HG03342 (cell line): ENCODE measurements at regions not wholly inside any gene's neighbourhood (a gene's known extent, or its start where the extent isn't known, plus 50 kb on each side); places are given as distances from the start of the nearest gene placed in this dataset.
"Not testable (repeated sequence)": the region's sequence is repeated elsewhere in the genome, so short reads cannot be mapped to it uniquely, and the experiment has no call there.

Experiments used
- ATAC-seq: cut with Tn5 transposase; IDR thresholded peaks from one replicate; pipeline ENCODE4 v1.9.1; 2021; ENCODE audit warnings: mild to moderate bottlenecking, moderate library complexity; ENCODE audit not compliant: unreplicated experiment

DNA sequence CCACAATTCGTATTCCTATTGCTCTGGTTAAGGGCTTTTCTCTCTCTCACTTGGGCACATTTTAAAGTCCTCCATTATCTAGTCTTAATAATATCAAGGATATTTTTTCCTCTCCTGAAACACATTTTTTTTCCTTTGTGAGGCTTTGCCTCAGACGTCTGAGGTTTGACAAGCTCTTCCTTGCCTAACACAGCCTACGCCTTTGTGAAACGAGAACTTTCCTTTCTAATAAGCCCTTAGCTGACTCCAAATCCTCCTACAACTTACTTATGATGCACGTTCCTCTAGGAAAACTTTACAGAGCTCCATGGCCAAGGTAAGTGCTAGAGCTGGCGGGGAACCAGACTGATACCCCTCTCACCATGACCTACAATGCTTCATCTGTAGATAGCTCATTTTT, 841.5 kb downstream of the SOCS6 start:
- ATAC-seq = no peak

GRCh38 chr18:71125581-71125980, 836.7 kb downstream of the SOCS6 start:
- no peak for ATAC-seq

DNA sequence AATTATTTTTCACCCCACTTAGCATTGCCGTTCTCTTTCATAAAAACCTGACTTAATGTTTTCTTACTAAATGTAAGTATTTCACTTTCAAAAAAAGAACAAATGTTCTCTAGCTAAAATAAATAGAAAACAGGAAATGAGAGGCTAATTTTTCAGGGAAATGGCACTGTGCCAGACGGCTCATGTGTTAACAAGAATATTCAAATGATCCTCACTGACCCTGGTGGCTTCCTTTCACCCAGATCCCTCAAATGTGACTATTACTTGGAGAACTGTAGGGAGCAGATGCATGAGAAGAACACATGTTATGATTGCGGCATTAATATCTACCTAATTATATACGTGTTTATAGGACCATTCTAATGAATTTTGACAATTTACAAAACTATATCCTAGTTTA, 827.7 kb downstream of the SOCS6 start:
- no peak for ATAC-seq

- ATAC-seq = no peak
Measured at GRCh38 chr18:71115261-71115660, 826.4 kb downstream of the SOCS6 start.

DNA sequence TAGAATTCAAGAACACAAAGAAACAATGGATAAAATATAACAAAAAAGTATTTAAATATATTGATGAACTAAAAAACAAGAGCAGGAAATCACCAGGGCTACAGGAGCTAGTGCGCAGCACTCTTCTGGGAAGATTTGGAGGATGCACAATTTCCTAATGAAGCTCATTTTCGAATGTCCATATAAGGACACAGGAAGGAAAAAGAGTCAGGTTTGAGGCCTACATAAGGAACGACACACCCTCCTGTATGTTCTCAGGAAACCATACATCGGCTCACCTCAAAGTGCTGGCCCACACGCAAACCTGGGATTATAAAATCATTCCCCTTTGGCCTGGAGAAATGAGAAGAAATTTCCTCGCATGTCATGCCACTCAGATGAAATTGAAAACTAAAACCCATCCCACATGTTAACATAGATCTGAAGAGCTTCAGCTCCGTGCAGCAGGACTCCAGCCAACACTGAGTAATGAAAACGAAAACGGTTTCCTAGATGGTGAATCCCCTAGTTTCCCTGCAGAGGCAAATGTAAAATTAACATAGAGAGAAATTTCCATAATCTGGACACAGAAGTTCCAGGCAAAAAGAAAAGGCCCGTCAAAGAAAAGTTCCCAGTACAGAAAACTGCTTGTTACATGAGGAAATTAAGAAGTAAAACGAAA, 825.8 kb downstream of the SOCS6 start:
- no peak for ATAC-seq

DNA sequence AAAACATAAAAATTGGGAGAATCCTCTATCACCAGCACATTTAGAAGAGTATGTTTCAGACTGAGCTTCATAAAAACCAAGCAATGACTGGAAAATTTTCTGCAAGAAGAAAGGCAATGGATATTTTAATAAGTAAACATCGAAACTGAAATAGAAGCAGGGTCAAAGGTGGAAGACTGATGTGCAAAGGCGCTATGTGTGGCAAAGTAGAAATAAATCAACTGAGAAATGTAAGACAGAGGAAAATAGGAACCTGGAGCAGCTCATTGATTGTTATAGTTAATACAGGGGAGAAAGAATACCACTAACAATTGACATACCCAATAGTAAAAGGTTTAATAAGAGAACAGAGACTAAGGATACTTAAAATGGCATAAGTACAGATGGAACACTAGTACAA, 818.4 kb downstream of the SOCS6 start:
- no peak for ATAC-seq

- no peak for ATAC-seq
Measured at GRCh38 chr18:71106701-71107100, 817.9 kb downstream of the SOCS6 start.

DNA sequence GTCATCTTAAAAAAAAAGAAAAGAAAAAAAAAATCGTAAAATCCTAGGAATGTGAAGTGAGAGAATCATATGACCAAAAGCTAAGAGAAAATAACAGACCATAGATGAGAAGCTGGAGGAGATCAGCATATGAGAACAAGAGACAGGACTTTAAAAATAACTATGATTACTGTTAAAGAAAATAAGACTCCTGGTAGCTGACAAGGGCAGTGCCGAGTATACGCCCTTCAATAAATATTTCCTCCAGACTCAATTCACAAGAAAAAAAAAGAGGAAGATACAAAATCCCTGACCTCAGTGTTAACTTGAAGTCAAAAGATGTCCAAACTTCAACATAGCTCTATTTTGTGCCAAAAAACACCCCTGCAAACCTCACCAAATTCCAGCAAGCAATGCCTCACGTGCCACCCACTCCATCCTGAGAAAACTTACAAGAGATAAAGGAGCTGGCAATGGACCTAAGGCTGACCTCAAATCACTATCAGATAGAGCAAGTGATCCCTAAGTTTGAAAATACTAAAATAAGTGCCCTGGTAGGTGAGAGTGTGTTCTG, 817.2 kb downstream of the SOCS6 start:
- no peak for ATAC-seq

DNA sequence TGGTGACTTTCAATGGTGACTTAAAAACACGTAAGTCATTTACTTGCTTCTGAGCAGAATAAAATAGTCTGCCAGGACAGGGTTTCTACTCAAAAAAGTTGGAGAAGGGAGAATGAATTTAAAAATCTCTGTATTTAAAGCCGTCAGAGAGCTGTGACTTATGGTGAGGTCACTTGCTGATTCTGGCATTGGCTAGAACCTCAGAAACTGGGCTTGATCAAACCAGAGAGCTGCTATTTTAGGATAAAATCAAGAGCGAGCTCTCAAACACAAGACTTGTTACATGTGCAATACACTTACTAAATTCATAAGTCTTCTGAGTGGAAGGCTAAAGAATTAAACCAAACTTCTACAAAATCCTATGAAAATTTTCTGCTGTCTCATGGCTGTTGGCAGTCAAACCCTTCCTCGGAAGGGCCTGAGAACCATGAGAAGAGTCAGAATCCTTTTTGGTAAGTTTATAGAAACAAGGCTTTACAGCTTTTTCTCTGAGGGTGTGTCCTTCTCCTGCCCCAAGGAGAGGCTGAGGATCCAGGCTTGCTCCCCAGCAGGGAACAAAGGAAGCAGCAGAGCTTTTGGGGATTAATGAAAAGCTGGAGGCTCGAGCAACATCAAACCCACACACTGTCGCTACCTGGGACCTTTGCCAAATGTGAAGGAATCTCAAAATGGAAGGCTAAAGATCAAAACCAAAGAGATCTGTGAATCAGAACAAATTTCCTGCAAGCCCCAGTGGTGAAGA, 816.4 kb downstream of the SOCS6 start:
- ATAC-seq = no peak

GRCh38 chr18:71079606-71080005, 790.8 kb downstream of the SOCS6 start:
- ATAC-seq = no peak

DNA sequence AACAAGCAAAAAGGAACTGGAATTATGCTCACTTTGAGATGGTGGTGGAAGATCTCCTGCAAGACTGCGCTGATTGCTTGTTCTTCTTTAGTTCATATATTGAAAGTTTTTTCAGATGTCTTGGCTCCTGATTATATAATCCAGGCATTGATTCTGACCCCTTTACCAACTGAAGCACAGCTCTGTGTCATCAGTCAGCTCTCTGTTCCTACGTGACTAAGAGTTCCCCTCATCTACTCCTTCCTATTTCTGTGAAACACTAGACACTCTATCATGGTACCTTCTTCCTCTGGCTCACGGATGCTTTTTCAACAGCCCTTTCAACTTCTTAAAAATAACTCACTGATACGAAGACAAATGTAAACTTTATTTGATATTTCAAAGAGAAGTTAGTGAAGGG, 788.6 kb downstream of the SOCS6 start:
- ATAC-seq = no peak

- ATAC-seq = no peak
Measured at GRCh38 chr18:71075147-71075546, 786.3 kb downstream of the SOCS6 start.

- no peak for ATAC-seq
Measured at GRCh38 chr18:71068338-71068737, 779.5 kb downstream of the SOCS6 start.

GRCh38 chr18:71049893-71050292, 761.0 kb downstream of the SOCS6 start:
- no peak for ATAC-seq

GRCh38 chr18:71047882-71048281, 759.0 kb downstream of the SOCS6 start:
- no peak for ATAC-seq

DNA sequence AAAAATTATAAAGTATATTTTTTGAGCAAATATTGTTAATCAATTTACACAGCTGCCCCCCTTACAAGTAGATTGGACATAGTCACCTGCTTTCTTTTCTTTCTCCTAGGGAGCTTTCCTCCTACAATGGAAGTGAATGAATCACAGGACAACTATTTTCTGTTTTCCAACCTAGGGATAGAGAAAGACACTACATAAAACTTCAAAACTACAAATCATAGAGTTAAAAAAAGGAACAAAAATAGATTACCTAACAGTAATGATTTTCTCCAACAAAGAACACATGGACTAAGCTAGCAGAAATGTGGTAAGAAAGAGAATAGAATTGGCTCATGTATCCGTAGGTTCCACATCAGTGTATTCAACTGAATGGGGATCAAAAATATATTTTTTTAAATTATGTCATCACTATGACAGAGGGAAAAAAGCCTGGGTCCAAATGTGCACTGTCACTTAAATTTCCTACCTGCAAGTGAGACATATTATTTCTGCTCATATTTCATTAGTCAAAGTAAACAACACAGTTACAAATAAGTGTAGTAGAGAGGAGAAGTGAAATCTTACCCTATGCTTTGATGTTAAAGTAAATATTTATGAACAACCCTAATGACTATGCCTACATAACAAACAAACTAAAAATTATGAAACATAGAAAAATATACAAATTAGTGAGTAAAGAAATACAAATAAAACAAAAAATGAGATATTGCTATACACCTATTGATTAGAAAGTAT, 756.7 kb downstream of the SOCS6 start:
- no peak for ATAC-seq

DNA sequence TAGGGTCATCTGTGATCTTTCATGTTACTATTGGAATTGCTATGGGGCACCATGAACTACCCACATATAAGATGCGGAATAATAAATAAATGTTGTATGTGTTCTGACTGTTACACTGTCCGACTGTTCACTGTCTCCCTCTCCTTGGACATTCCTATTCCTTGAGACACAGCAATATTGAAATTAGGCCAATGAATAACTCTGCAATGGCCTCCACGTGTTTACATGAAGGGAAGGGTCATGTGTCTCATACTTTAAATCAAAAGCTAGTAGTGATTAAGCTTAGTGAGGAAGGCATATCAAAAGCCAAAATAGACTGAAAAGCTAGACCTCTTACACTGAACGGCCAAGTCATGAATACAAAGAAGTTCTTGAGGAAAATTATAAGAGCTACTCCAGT, 751.3 kb downstream of the SOCS6 start:
- ATAC-seq = no peak

GRCh38 chr18:71038196-71038595, 749.4 kb downstream of the SOCS6 start:
- ATAC-seq = no peak

DNA sequence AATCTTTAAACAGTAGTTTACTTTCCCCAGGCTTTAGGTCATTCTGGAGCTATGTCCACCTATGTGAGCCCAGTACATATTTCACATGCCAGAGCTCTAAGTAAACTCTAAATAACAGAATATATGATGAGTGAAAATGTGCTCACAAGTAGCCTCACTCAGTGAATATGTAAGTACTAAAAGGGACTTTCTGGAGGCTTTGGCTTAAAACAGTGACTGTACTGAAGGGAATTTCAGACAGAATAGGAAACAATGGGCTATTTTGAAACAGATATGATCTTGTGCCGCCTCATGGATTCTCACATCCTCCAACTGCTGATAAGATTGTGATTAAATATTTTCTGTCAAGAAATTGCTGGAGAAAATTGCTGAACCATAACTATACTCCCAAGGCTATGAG, 747.9 kb downstream of the SOCS6 start:
- peak; percentile 50 for ATAC-seq

GRCh38 chr18:71031296-71032191, 742.7 kb downstream of the SOCS6 start:
- ATAC-seq = not testable (repeated sequence)

DNA sequence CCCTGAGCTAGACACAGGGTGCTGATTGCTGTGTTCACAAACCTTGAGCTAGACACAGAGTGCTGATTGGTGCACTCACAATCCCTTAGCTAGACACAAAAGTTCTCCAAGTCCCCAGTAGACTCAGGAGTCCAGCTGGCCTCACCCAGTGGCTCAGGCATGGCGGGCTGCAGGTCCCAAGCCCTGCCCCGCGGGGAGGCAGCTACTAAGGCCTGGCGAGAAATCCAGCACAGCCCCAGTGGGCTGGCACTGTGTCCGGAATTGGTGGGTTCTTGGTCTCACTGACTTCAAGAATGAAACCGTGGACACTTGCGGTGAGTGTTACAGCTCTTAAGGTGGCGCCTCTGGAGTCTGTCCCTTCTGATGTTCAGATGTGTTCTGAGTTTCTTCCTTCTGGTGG, 741.2 kb downstream of the SOCS6 start:
- ATAC-seq = not testable (repeated sequence)
